Activated CD8-positive, alpha-beta memory T cell treated with anti-CD3 and anti-CD28 coated beads, Interleukin-2, amount 10 ng/mL, durations not matched to agents 7 days and 5 days (primary cell): ENCODE measurements at regions not wholly inside any gene's neighbourhood (a gene's known extent, or its start where the extent isn't known, plus 50 kb on each side); places are given as distances from the start of the nearest gene placed in this dataset.

Source experiments
- ATAC-seq: fragments of 150-1000 bp; cut with Tn5 transposase; one replicate; pipeline ENCODE4 v1.10.0; 2021; ENCODE audit warnings: moderate library complexity
- CTCF ChIA-PET: fragments of 350-600 bp; sonication (Branson Sonifier 250); formaldehyde crosslinking; loops from one replicate; lab custom pipeline; 2021; ENCODE audit warnings: antibody characterized with exemption; lab: Charles Lee
- DNase-seq: peaks from one replicate; pipeline ENCODE4 v3.0.0-alpha.2; 2020
- H3K27ac Mint-ChIP-seq: one replicate; pipeline ENCODE4 v1.8.0; 2021; ENCODE audit warnings: mild to moderate bottlenecking, mixed read lengths
- H3K27me3 Mint-ChIP-seq: one replicate; pipeline ENCODE4 v1.8.0; 2021; ENCODE audit warnings: mixed read lengths
- H3K36me3 Mint-ChIP-seq: one replicate; pipeline ENCODE4 v1.8.0; 2021; ENCODE audit warnings: mild to moderate bottlenecking, mixed read lengths
- H3K4me1 Mint-ChIP-seq: one replicate; pipeline ENCODE4 v1.8.0; 2021; ENCODE audit warnings: mixed read lengths
- H3K4me3 Mint-ChIP-seq: one replicate; pipeline ENCODE4 v1.8.0; 2021; ENCODE audit warnings: mild to moderate bottlenecking, moderate library complexity, mixed read lengths
- H3K9me3 Mint-ChIP-seq: one replicate; pipeline ENCODE4 v1.8.0; 2022; ENCODE audit warnings: low read depth, mixed read lengths

DNA sequence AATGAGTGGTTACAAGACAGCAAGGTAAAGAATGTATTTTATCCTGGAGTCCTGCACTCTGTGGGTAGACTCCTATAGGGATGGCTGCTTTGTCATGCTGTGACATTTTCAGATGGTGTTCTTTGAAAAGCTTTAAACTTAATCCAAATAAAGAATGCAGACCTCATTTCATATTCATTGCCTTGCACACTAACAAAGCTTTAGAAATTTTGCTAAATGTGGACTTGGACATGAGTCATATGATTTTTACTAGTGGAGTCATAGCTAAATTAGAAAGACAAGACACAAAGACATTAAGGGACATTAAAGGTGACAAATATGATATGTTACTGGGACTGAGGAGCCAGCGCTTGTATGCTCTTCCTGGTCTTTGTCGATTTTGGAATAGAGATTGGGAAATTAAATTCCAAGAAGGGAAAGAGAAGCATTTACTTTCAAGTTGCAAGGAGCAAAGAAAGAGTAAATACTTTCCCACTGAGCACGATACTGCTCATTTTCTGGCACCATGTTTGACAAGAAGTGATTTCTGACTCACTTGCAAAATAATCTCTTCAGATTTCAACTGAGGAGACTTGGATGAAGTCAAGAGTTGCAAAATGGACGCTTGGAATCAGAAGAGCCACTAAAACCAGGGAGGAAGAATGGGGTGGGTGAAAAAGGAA is 152.9 kb upstream of the MYOCD start:
- Mint-ChIP-seq H3K27ac (no peak overlapping the region), H3K9me3 (peaks cover 6% of the 10 kb centered on the region), H3K36me3 (no peaks in the 10 kb centered on the region), H3K27me3 (no peaks in the 10 kb centered on the region), H3K4me3 (no peak overlapping the region), H3K4me1 (no peaks in the 10 kb centered on the region)
- no peak for ATAC-seq
- CTCF ChIA-PET, result no interaction called here
- no peak for DNase-seq

- Mint-ChIP-seq H3K4me1 (no peaks in the 10 kb centered on the region), H3K36me3 (no peaks in the 10 kb centered on the region), H3K27me3 (no peaks in the 10 kb centered on the region), H3K4me3 (no peak overlapping the region), H3K9me3 (peaks cover 3% of the 10 kb centered on the region), H3K27ac (no peak overlapping the region)
- CTCF ChIA-PET, result no interaction called here
- DNase-seq, result no peak
- ATAC-seq, result no peak
These were observed 151.1 kb upstream of the MYOCD start for GRCh38 chr17:12514596-12514995.

GRCh38 chr17:12519956-12520594 is 145.6 kb upstream of the MYOCD start:
- CTCF ChIA-PET, result no interaction called here
- peaks cover 2% of the 10 kb centered on the region for H3K9me3 Mint-ChIP-seq
- no peaks in the 10 kb centered on the region for H3K36me3 Mint-ChIP-seq
- H3K27me3 Mint-ChIP-seq, result no peaks in the 10 kb centered on the region
- H3K4me1 Mint-ChIP-seq, result no peaks in the 10 kb centered on the region
- H3K4me3 Mint-ChIP-seq, result no peak overlapping the region
- no peak for DNase-seq
- ATAC-seq, result no peak
- no peak overlapping the region for H3K27ac Mint-ChIP-seq

DNA sequence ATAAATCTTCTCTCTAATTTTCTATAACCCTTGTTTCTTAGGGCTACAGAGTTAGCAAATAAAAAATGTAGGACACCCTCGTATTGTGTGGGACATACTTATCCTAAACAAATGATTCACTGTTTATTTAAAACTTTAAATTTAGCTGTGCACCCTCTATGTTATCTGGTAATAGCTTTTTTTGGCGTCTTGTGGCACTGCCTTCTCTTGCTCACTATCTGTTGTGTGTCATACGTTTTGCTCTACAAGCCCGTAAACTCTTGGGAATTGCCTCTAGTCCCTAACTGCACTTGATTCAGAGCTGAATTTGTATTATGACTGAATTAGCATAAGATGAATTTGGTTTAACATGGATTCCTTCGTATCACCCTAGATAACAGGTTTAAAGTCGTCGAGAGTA is 144.3 kb upstream of the MYOCD start:
- no peaks in the 10 kb centered on the region for H3K9me3 Mint-ChIP-seq
- H3K4me1 Mint-ChIP-seq, result no peaks in the 10 kb centered on the region
- H3K27me3 Mint-ChIP-seq, result no peaks in the 10 kb centered on the region
- no peak for ATAC-seq
- H3K27ac Mint-ChIP-seq, result no peak overlapping the region
- no peak overlapping the region for H3K4me3 Mint-ChIP-seq
- CTCF ChIA-PET, result no interaction called here
- H3K36me3 Mint-ChIP-seq, result no peaks in the 10 kb centered on the region
- DNase-seq, result no peak

DNA sequence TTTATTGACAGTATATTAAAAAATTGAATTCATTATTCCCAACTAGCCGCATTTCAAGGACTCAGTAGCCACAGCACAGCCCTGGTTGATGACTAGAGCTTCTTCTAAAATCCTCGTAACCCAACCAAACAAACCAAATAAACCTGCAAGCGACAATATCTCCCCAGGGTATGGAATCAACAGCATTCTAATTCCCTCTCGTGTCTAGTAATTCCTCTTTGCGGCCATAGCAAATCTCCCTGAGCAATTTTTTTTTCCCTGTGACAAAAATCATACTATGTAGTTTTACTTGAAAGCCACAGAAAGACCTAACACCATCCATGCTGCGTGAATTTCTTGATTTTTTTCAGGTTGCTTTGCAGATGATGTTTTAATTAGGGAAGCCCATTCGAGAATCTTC is 143.4 kb upstream of the MYOCD start:
- no peaks in the 10 kb centered on the region for H3K36me3 Mint-ChIP-seq
- CTCF ChIA-PET, result no interaction called here

GRCh38 chr17:12522743-12523183 is 142.9 kb upstream of the MYOCD start:
- no peak for DNase-seq
- CTCF ChIA-PET, result no interaction called here
- no peak overlapping the region for H3K27ac Mint-ChIP-seq

More for the DNA sequence above, 143.4 kb upstream of the MYOCD start:
- no peak for ATAC-seq
- H3K27me3 Mint-ChIP-seq, result no peaks in the 10 kb centered on the region
- H3K4me3 Mint-ChIP-seq, result no peak overlapping the region
- H3K27ac Mint-ChIP-seq, result no peak overlapping the region
- no peaks in the 10 kb centered on the region for H3K9me3 Mint-ChIP-seq
- DNase-seq, result no peak
- H3K4me1 Mint-ChIP-seq, result no peaks in the 10 kb centered on the region

DNA sequence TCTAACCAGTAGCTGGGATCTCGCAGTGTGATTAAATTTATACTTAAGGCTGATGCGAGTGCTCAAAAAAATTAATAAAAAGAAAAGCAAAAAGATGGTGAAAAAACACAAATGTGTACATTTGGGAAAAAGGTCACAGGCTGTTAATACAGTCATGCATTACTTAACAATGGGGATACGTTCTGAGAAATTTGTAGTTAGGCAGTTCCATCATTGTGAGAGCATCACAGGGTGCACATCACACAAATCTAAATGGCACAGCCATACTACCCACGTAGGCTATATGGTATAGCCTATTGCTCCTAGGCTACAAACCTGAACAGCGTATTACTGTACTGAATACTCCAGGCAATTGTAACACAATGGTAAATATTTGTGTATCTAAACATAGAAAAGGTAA is 142.4 kb upstream of the MYOCD start:
- H3K4me3 Mint-ChIP-seq, result no peak overlapping the region
- ATAC-seq, result no peak
- no peaks in the 10 kb centered on the region for H3K4me1 Mint-ChIP-seq
- no peaks in the 10 kb centered on the region for H3K36me3 Mint-ChIP-seq
- CTCF ChIA-PET, result no interaction called here
- H3K27ac Mint-ChIP-seq, result no peak overlapping the region
- H3K9me3 Mint-ChIP-seq, result no peaks in the 10 kb centered on the region
- DNase-seq, result no peak
- H3K27me3 Mint-ChIP-seq, result no peaks in the 10 kb centered on the region

More at GRCh38 chr17:12522743-12523183, 142.9 kb upstream of the MYOCD start:
- Mint-ChIP-seq H3K27me3 (no peaks in the 10 kb centered on the region), H3K4me3 (no peak overlapping the region), H3K9me3 (no peaks in the 10 kb centered on the region), H3K36me3 (no peaks in the 10 kb centered on the region), H3K4me1 (no peaks in the 10 kb centered on the region)
- no peak for ATAC-seq

DNA sequence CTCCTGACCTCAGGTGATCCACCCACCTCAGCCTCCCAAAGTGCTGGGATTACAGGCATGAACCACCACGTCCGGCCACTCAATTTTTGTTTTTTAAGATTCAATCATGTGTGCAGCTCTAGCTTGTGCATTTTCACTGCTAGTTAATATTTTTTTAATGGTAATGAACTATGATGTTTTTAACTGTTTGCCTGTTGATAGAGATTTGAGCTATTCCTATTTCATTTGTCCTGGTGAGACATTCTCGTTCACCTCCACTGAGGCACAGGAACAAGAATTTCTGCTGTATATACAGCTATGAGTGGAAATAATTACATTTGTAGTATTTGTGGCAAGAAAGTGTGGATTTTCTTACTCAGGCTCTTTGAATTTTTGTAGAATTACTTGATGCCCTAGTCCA is 137.7 kb upstream of the MYOCD start:
- ATAC-seq, result no peak

GRCh38 chr17:12530161-12530560 is 135.5 kb upstream of the MYOCD start:
- no peaks in the 10 kb centered on the region for H3K4me1 Mint-ChIP-seq
- ATAC-seq (no peak), DNase-seq (no peak)
- no peaks in the 10 kb centered on the region for H3K27me3 Mint-ChIP-seq
- no peaks in the 10 kb centered on the region for H3K9me3 Mint-ChIP-seq
- H3K4me3 Mint-ChIP-seq, result no peak overlapping the region
- H3K36me3 Mint-ChIP-seq, result no peaks in the 10 kb centered on the region
- CTCF ChIA-PET, result no interaction called here
- H3K27ac Mint-ChIP-seq, result no peak overlapping the region

More for the DNA sequence above, 137.7 kb upstream of the MYOCD start:
- no peak for DNase-seq
- Mint-ChIP-seq H3K27me3 (no peaks in the 10 kb centered on the region), H3K4me1 (no peaks in the 10 kb centered on the region), H3K9me3 (no peaks in the 10 kb centered on the region), H3K27ac (no peak overlapping the region), H3K4me3 (no peak overlapping the region), H3K36me3 (no peaks in the 10 kb centered on the region)
- CTCF ChIA-PET, result no interaction called here

DNA sequence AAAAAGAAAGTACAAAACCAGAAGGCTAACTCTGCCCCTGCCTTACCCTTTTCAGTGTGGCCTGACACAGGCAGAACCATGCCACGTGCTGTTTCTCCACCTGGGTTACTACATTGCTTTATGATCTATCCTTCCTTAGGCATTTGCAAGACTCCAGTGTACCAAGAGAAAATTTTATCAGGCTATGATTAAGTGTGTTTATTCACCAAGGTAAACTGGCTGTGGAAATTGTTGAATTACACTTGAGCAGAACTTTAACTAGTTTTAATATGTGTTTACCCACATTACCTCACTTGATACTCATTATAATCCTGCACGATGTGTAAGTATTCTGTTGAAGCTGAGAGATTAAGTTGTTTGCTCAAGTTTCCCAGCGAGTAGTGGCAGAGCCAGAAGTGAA is 129.7 kb upstream of the MYOCD start:
- no peak overlapping the region for H3K27ac Mint-ChIP-seq
- peaks cover 3% of the 10 kb centered on the region for H3K9me3 Mint-ChIP-seq
- no peaks in the 10 kb centered on the region for H3K4me1 Mint-ChIP-seq
- no peak overlapping the region for H3K4me3 Mint-ChIP-seq
- CTCF ChIA-PET, result no interaction called here
- no peaks in the 10 kb centered on the region for H3K27me3 Mint-ChIP-seq
- DNase-seq (no peak), ATAC-seq (no peak)
- no peaks in the 10 kb centered on the region for H3K36me3 Mint-ChIP-seq

GRCh38 chr17:12536472-12536871 is 129.2 kb upstream of the MYOCD start:
- Mint-ChIP-seq H3K4me1 (no peaks in the 10 kb centered on the region), H3K27ac (no peak overlapping the region), H3K4me3 (no peak overlapping the region), H3K9me3 (peaks cover 3% of the 10 kb centered on the region), H3K36me3 (no peaks in the 10 kb centered on the region), H3K27me3 (no peaks in the 10 kb centered on the region)
- DNase-seq (no peak), ATAC-seq (no peak)
- CTCF ChIA-PET, result no interaction called here

- no peak overlapping the region for H3K4me3 Mint-ChIP-seq
- no peaks in the 10 kb centered on the region for H3K36me3 Mint-ChIP-seq
- no peaks in the 10 kb centered on the region for H3K4me1 Mint-ChIP-seq
- DNase-seq, result no peak
- no peak for ATAC-seq
- CTCF ChIA-PET, result no interaction called here
- peaks cover 3% of the 10 kb centered on the region for H3K9me3 Mint-ChIP-seq
- no peaks in the 10 kb centered on the region for H3K27me3 Mint-ChIP-seq
- H3K27ac Mint-ChIP-seq, result no peak overlapping the region
These were observed 128.3 kb upstream of the MYOCD start for GRCh38 chr17:12537436-12537835.

DNA sequence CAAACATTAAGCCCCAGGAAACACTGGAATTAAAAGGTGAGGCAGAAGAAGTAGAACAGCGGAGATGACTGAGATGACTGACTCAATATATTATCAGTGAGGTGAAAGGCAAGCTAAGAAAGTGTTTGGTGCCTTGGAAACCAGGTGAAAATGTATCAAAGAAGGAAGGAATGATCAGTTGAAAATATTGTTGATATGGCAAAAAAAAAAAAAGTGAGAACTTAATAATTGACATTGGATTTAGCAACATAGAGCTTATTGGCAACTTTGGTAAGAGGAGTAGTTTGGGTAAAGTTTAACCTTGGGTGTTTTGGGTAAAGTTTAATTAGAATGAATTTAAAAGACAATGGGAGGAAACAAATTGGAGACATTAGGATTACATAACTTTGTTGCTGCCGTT is 127.7 kb upstream of the MYOCD start:
- no peaks in the 10 kb centered on the region for H3K36me3 Mint-ChIP-seq
- peaks cover 3% of the 10 kb centered on the region for H3K9me3 Mint-ChIP-seq
- ATAC-seq (no peak), DNase-seq (no peak)
- no peak overlapping the region for H3K4me3 Mint-ChIP-seq
- no peak overlapping the region for H3K27ac Mint-ChIP-seq
- no peaks in the 10 kb centered on the region for H3K4me1 Mint-ChIP-seq
- CTCF ChIA-PET, result no interaction called here
- no peaks in the 10 kb centered on the region for H3K27me3 Mint-ChIP-seq

- DNase-seq (no peak), ATAC-seq (no peak)
- Mint-ChIP-seq H3K27ac (no peak overlapping the region), H3K9me3 (peaks cover under 1% of the 10 kb centered on the region), H3K4me3 (no peak overlapping the region), H3K36me3 (no peaks in the 10 kb centered on the region), H3K27me3 (no peaks in the 10 kb centered on the region), H3K4me1 (no peaks in the 10 kb centered on the region)
- CTCF ChIA-PET, result interaction anchor here (0.9 to 1.1 kb wide), 2 partner anchors 8 to 59 kb away, joined by 3 read pairs; no protein-coding TSS in a partner anchor
These were observed 119.7 kb upstream of the MYOCD start for GRCh38 chr17:12545877-12546513.
